WERI-Rb-1 (cell line): ENCODE measurements at regions not wholly inside any gene's neighbourhood (a gene's known extent, or its start where the extent isn't known, plus 50 kb on each side); places are given as distances from the start of the nearest gene placed in this dataset.
"Not testable (repeated sequence)": the region's sequence is repeated elsewhere in the genome, so short reads cannot be mapped to it uniquely, and the experiment has no call there.

Source experiments
- DNase-seq: peaks from one replicate; pipeline ENCODE4 v3.0.0-alpha.2; 2020
- H3K27ac ChIP-seq: fragments of 250-450 bp; sonication (Bioruptor Pico); 2 replicates; pipeline ENCODE4 v1.5.1; 2020; ENCODE audit warnings: mild to moderate bottlenecking, moderate library complexity
- H3K27me3 ChIP-seq: fragments of 250-450 bp; sonication (Bioruptor Pico); 2 replicates; pipeline ENCODE4 v1.5.1; 2021; ENCODE audit warnings: mild to moderate bottlenecking, low read depth, moderate library complexity; ENCODE audit not compliant: insufficient read depth, severe bottlenecking
- H3K36me3 ChIP-seq: fragments of 250-450 bp; sonication (Bioruptor Pico); 2 replicates; pipeline ENCODE4 v1.5.1; 2020; ENCODE audit warnings: mild to moderate bottlenecking, moderate library complexity
- H3K4me3 ChIP-seq: 2 replicates; pipeline ENCODE4 v1.5.1; 2011; ENCODE audit warnings: low read depth, mild to moderate bottlenecking, control low read depth, low read length
- H3K9me3 ChIP-seq: fragments of 250-450 bp; sonication (Bioruptor Pico); 2 replicates; pipeline ENCODE4 v1.5.1; 2021; ENCODE audit warnings: mild to moderate bottlenecking, moderate library complexity; ENCODE audit not compliant: severe bottlenecking
- CTCF ChIP-seq: IDR thresholded peaks from 2 replicates; pipeline ENCODE4 v1.5.1; 2011; ENCODE audit warnings: low read depth, mild to moderate bottlenecking, control low read depth, inconsistent platforms, low read length

DNA sequence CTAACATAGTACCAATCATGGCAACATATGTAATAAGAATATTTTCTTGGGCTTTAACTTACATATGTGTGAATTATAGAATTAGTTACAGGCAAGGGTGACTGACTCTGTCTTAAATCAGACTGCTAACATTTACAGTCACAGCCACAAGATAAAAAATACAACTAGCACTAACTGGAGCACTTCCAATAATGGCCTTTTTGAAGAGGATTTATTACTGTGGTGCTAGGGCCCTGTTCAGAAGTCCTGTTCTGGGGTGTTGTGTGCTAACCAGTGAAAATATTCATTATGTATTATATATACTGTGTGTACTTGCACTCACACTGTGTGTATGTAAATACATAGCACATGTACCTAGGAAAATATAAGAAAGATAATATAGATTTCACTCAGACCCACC is 1611.2 kb downstream of the PCDH18 start:
- no peak for TF ChIP-seq CTCF
- DNase-seq, result no peak
- Histone ChIP-seq H3K4me3 (no peak overlapping the region), H3K27me3 (no peaks in the 10 kb centered on the region), H3K27ac (no peak overlapping the region), H3K36me3 (no peaks in the 10 kb centered on the region), H3K9me3 (no peaks in the 10 kb centered on the region)

DNA sequence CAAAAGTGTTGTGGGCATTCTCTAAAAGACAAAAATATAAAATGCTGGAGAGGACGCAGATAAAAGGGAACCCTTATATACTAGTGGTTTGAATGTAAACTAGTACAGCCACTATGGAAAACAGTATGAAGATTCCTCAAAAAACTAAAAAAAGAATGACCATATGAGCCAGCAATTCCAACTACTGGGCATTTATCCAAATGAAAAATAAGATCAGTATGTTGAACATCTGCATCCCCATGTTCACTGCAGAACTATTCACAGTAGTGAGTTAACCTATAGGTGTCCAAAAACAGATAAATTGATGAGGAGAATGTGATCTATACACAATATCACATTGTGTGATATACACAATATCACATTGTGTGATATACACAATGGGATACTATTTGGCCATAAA is 1615.3 kb downstream of the PCDH18 start:
- Histone ChIP-seq H3K4me3 (no peak overlapping the region), H3K27ac (no peak overlapping the region), H3K36me3 (no peaks in the 10 kb centered on the region), H3K27me3 (no peaks in the 10 kb centered on the region), H3K9me3 (no peaks in the 10 kb centered on the region)
- TF ChIP-seq CTCF, result no peak
- no peak for DNase-seq

GRCh38 chr4:135900956-135901355 is 1631.3 kb downstream of the PCDH18 start:
- Histone ChIP-seq H3K27ac (no peak overlapping the region), H3K36me3 (no peaks in the 10 kb centered on the region), H3K4me3 (no peak overlapping the region), H3K9me3 (no peaks in the 10 kb centered on the region), H3K27me3 (no peaks in the 10 kb centered on the region)
- TF ChIP-seq CTCF, result no peak
- DNase-seq, result no peak

- H3K27ac ChIP-seq, H3K9me3 ChIP-seq, DNase-seq, H3K27me3 ChIP-seq, H3K4me3 ChIP-seq, H3K36me3 ChIP-seq: not testable (repeated sequence)
These were observed 1662.7 kb upstream of the PABPC4L start for GRCh38 chr4:135864304-135864703.

DNA sequence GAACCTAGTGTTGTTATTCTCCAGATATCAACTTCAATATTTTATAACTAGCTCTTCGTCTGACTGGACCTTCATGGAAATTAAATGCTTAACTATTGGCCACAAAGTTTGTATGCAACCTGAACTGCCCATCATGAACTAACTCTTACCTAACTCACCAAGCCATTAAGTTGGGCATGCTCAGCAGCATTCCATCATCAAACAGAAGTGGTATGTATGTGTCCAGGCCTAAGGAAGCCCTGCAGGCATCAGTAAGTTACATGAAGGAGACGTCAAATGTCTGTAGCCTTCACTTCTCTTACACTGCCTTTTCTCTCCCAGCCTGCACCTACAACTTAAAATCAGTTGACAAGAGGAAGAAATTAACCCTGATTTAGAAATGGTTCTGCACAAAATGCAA is 1639.2 kb upstream of the PABPC4L start:
- no peak overlapping the region for H3K4me3 ChIP-seq
- no peaks in the 10 kb centered on the region for H3K27me3 ChIP-seq
- no peak for TF ChIP-seq CTCF
- no peak for DNase-seq
- no peaks in the 10 kb centered on the region for H3K9me3 ChIP-seq
- H3K27ac ChIP-seq, result no peak overlapping the region
- H3K36me3 ChIP-seq, result no peaks in the 10 kb centered on the region

DNA sequence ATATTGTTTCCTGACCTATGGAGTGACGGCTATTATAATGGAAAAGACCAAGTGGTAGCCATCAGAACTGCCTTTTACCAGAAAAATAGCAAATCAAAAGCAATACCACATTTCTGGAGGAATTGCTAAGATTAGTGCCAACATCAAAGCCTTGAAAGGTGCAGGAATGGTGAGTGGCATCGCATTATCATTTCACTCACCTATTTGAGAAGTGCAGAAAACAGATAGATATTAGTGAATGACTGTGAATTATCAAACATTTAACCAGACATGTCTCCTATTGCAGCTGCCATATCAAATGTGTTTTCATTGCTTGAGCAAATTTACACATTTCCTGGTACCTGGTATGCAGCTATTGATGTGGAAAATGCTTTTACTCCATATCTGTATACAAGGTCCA is 1638.1 kb upstream of the PABPC4L start:
- H3K36me3 ChIP-seq, result no peaks in the 10 kb centered on the region
- H3K9me3 ChIP-seq, result no peaks in the 10 kb centered on the region
- TF ChIP-seq CTCF, result no peak
- H3K27me3 ChIP-seq, result no peaks in the 10 kb centered on the region
- no peak overlapping the region for H3K27ac ChIP-seq
- no peak for DNase-seq
- no peak overlapping the region for H3K4me3 ChIP-seq
